HG03378 (cell line): ENCODE measurements at regions not wholly inside any gene's neighbourhood (a gene's known extent, or its start where the extent isn't known, plus 50 kb on each side); places are given as distances from the start of the nearest gene placed in this dataset.

ENCODE experiments used
- ATAC-seq: cut with Tn5 transposase; IDR thresholded peaks from one replicate; pipeline ENCODE4 v1.9.1; 2021; ENCODE audit warnings: mild to moderate bottlenecking, moderate library complexity; ENCODE audit not compliant: unreplicated experiment

- ATAC-seq, result no peak
Measured at GRCh38 chr4:176504118-176504517, 184.4 kb downstream of the SPCS3 start.

- ATAC-seq, result no peak
Measured at GRCh38 chr4:176507845-176508533, 188.2 kb downstream of the SPCS3 start.

GRCh38 chr4:176508780-176509331, 189.1 kb downstream of the SPCS3 start:
- no peak for ATAC-seq

GRCh38 chr4:176525576-176525975, 205.8 kb downstream of the SPCS3 start:
- ATAC-seq, result no peak

- ATAC-seq, result no peak
Measured at GRCh38 chr4:176526704-176527103, 206.9 kb downstream of the SPCS3 start.

GRCh38 chr4:176529574-176529973, 209.8 kb downstream of the SPCS3 start:
- ATAC-seq, result no peak

GRCh38 chr4:176533159-176533558, 213.4 kb downstream of the SPCS3 start:
- ATAC-seq, result no peak

- ATAC-seq, result no peak
Measured at GRCh38 chr4:176534566-176534965, 214.8 kb downstream of the SPCS3 start.

- no peak for ATAC-seq
Measured at GRCh38 chr4:176538217-176538925, 218.6 kb downstream of the SPCS3 start.

- ATAC-seq, result no peak
Measured at GRCh38 chr4:176539091-176539784, 219.5 kb downstream of the SPCS3 start.

GRCh38 chr4:176539785-176540175, 220.0 kb downstream of the SPCS3 start:
- no peak for ATAC-seq

- ATAC-seq, result no peak
Measured at GRCh38 chr4:176540814-176541213, 221.0 kb downstream of the SPCS3 start.

- ATAC-seq, result no peak
Measured at GRCh38 chr4:176545872-176546271, 226.1 kb downstream of the SPCS3 start.

GRCh38 chr4:176546975-176547374, 227.2 kb downstream of the SPCS3 start:
- no peak for ATAC-seq

- no peak for ATAC-seq
Measured at GRCh38 chr4:176548571-176548970, 228.8 kb downstream of the SPCS3 start.

- no peak for ATAC-seq
Measured at GRCh38 chr4:176549161-176549865, 229.5 kb downstream of the SPCS3 start.

- ATAC-seq, result no peak
Measured at GRCh38 chr4:176558661-176559060, 234.1 kb downstream of the VEGFC start.

GRCh38 chr4:176561368-176561767, 231.4 kb downstream of the VEGFC start:
- ATAC-seq, result no peak

- no peak for ATAC-seq
Measured at GRCh38 chr4:176563591-176563990, 229.1 kb downstream of the VEGFC start.

- no peak for ATAC-seq
Measured at GRCh38 chr4:176565049-176565448, 227.7 kb downstream of the VEGFC start.

GRCh38 chr4:176566769-176567168, 226.0 kb downstream of the VEGFC start:
- no peak for ATAC-seq
